H9 (cell line): ENCODE measurements at regions not wholly inside any gene's neighbourhood (a gene's known extent, or its start where the extent isn't known, plus 50 kb on each side); places are given as distances from the start of the nearest gene placed in this dataset.

ENCODE experiments used
- DNase-seq: peaks from one replicate; pipeline ENCODE4 v3.0.0-alpha.2; 2017
- H2AFZ ChIP-seq: one replicate; pipeline ENCODE4 v1.6.1; 2013; ENCODE audit warnings: mild to moderate bottlenecking, low read length, control low read depth, moderate library complexity
- H2AK5ac ChIP-seq: 2 replicates; pipeline ENCODE4 v1.6.1; 2013; ENCODE audit warnings: low read length, control low read depth, mixed read lengths; ENCODE audit not compliant: insufficient read length
- H2BK120ac ChIP-seq: one replicate; pipeline ENCODE4 v1.6.1; 2013; ENCODE audit warnings: low read depth, mild to moderate bottlenecking, low read length, control low read depth, inconsistent platforms; ENCODE audit not compliant: poor library complexity, severe bottlenecking
- H2BK12ac ChIP-seq: 2 replicates; pipeline ENCODE4 v1.6.1; 2013; ENCODE audit warnings: low read length, control low read depth, mixed read lengths, low read depth; ENCODE audit not compliant: insufficient read length
- H2BK15ac ChIP-seq: 2 replicates; pipeline ENCODE4 v1.6.1; 2013; ENCODE audit warnings: low read depth, low read length, control low read depth
- H2BK20ac ChIP-seq: one replicate; pipeline ENCODE4 v1.6.1; 2013; ENCODE audit warnings: low read depth, mild to moderate bottlenecking, low read length, control low read depth, inconsistent platforms; ENCODE audit not compliant: poor library complexity, severe bottlenecking
- H2BK5ac ChIP-seq: 2 replicates; pipeline ENCODE4 v1.6.1; 2013; ENCODE audit warnings: low read length, control low read depth, mixed read lengths; ENCODE audit not compliant: insufficient read length
- H3K14ac ChIP-seq: 2 replicates; pipeline ENCODE4 v1.6.1; 2013; ENCODE audit warnings: low read length, control low read depth; ENCODE audit not compliant: insufficient read depth
- H3K18ac ChIP-seq: 2 replicates; pipeline ENCODE4 v1.6.1; 2013; ENCODE audit warnings: low read depth, mild to moderate bottlenecking, mixed read lengths, low read length, control low read depth; ENCODE audit not compliant: insufficient read length
- H3K23ac ChIP-seq: 2 replicates; pipeline ENCODE4 v1.6.1; 2013; ENCODE audit warnings: low read length, control low read depth, mixed read lengths, low read depth; ENCODE audit not compliant: insufficient read length
- H3K23me2 ChIP-seq: 2 replicates; pipeline ENCODE4 v1.6.1; 2013; ENCODE audit warnings: low read depth, mild to moderate bottlenecking, mixed read lengths, low read length, control low read depth; ENCODE audit not compliant: insufficient read length, poor library complexity, severe bottlenecking
- H3K27ac ChIP-seq: 2 replicates; pipeline ENCODE4 v1.5.1; 2013; ENCODE audit warnings: low read length, control low read depth, mixed read lengths, low read depth; ENCODE audit not compliant: insufficient read length
- H3K27me3 ChIP-seq: 2 replicates; pipeline ENCODE4 v1.6.1; 2013; ENCODE audit warnings: low read length, control low read depth, inconsistent platforms; ENCODE audit not compliant: insufficient read depth
- H3K4ac ChIP-seq: 2 replicates; pipeline ENCODE4 v1.6.1; 2013; ENCODE audit warnings: low read depth, mild to moderate bottlenecking, control low read depth, inconsistent platforms, low read length, moderate library complexity
- H3K4me1 ChIP-seq: 2 replicates; pipeline ENCODE4 v1.6.1; 2013; ENCODE audit warnings: low read length, control low read depth, inconsistent platforms; ENCODE audit not compliant: insufficient read depth
- H3K4me2 ChIP-seq: 2 replicates; pipeline ENCODE4 v1.6.1; 2013; ENCODE audit warnings: low read length, control low read depth, mixed read lengths; ENCODE audit not compliant: insufficient read length, insufficient read depth
- H3K56ac ChIP-seq: 2 replicates; pipeline ENCODE4 v1.6.1; 2013; ENCODE audit warnings: low read depth, mild to moderate bottlenecking, mixed read lengths, low read length, control low read depth; ENCODE audit not compliant: insufficient read length
- H3K79me1 ChIP-seq: 2 replicates; pipeline ENCODE4 v1.6.1; 2013; ENCODE audit warnings: low read depth, mild to moderate bottlenecking, moderate library complexity, low read length, control low read depth, inconsistent platforms; ENCODE audit not compliant: insufficient read depth, poor library complexity, severe bottlenecking
- H3K79me2 ChIP-seq: 2 replicates; pipeline ENCODE4 v1.6.1; 2013; ENCODE audit warnings: low read length, control low read depth, inconsistent platforms; ENCODE audit not compliant: insufficient read depth
- H3K9ac ChIP-seq: 2 replicates; pipeline ENCODE4 v1.6.1; 2013; ENCODE audit warnings: low read length, control low read depth, mixed read lengths; ENCODE audit not compliant: insufficient read length; ENCODE audit errors: extremely low read depth
- H3K9me3 ChIP-seq: one replicate; pipeline ENCODE4 v1.6.1; 2013; ENCODE audit warnings: low read depth, low read length, inconsistent platforms; ENCODE audit not compliant: control insufficient read depth
- H3T11ph ChIP-seq: one replicate; pipeline ENCODE4 v1.6.1; 2013; ENCODE audit warnings: mild to moderate bottlenecking, low read length, control low read depth, inconsistent platforms
- H4K20me1 ChIP-seq: one replicate; pipeline ENCODE4 v1.6.1; 2013; ENCODE audit not compliant: control insufficient read depth, insufficient read length, insufficient read depth
- H4K5ac ChIP-seq: 2 replicates; pipeline ENCODE4 v1.6.1; 2013; ENCODE audit warnings: low read depth, mild to moderate bottlenecking, mixed read lengths, low read length, control low read depth; ENCODE audit not compliant: insufficient read length
- H4K8ac ChIP-seq: replicated peaks from 2 replicates; pipeline ENCODE4 v1.6.1; 2013; ENCODE audit warnings: low read length, control low read depth, mixed read lengths, low read depth; ENCODE audit not compliant: insufficient read length
- H4K91ac ChIP-seq: 2 replicates; pipeline ENCODE4 v1.6.1; 2013; ENCODE audit warnings: low read depth, mild to moderate bottlenecking, moderate library complexity, mixed read lengths, low read length, control low read depth; ENCODE audit not compliant: insufficient read length
- H3K27ac Mint-ChIP-seq, 3 experiments: 2 replicates in 2 of 3; 3 replicates in 1 of 3; pipeline ENCODE4 v1.8.0; 2020 to 2021; ENCODE audit warnings: mixed read lengths in 3 of 3, mild to moderate bottlenecking in 1 of 3, moderate library complexity in 1 of 3
- H3K27me3 Mint-ChIP-seq: 2 replicates; pipeline ENCODE4 v1.8.0; 2021; ENCODE audit warnings: low read depth, mild to moderate bottlenecking, moderate library complexity, mixed read lengths
- H3K36me3 Mint-ChIP-seq, 3 experiments: 2 replicates in 2 of 3; 3 replicates in 1 of 3; pipeline ENCODE4 v1.8.0; 2020 to 2021; ENCODE audit warnings: low read depth in 3 of 3, mixed read lengths in 3 of 3; ENCODE audit not compliant: insufficient read depth in 1 of 3
- H3K4me1 Mint-ChIP-seq, 2 experiments: 2 replicates each; pipeline ENCODE4 v1.8.0; 2020; ENCODE audit warnings: mixed read lengths in 2 of 2
- H3K4me3 Mint-ChIP-seq, 2 experiments: 2 replicates in 1 of 2; 3 replicates in 1 of 2; pipeline ENCODE4 v1.8.0; 2020 to 2021; ENCODE audit warnings: mild to moderate bottlenecking in 2 of 2, mixed read lengths in 2 of 2, moderate library complexity in 1 of 2
- H3K9me3 Mint-ChIP-seq, 2 experiments: 2 replicates in 1 of 2; 3 replicates in 1 of 2; pipeline ENCODE4 v1.8.0; 2020; ENCODE audit warnings: mild to moderate bottlenecking in 2 of 2, mixed read lengths in 2 of 2, moderate library complexity in 1 of 2
- WGBS: extraction: QIAGEN DNeasy Blood & Tissue Kit; methylation state at CpG from one replicate; pipeline ENCODE4 v1.1.7; 2013; ENCODE audit warnings: missing lambda C conversion rate, low lambda C conversion rate, mixed read lengths; ENCODE audit not compliant: insufficient read length; ENCODE audit errors: extremely low coverage; 5-methylcytosine and 5-hydroxymethylcytosine counted together
- TF ChIP-seq, protein P1 (sequence below): fragments of 200-600 bp; sonication (generic); conservative IDR thresholded peaks from 3 replicates; pipeline ENCODE4 v1.8.0; 2021; ENCODE audit warnings: antibody characterized with exemption, mild to moderate bottlenecking

DNA sequence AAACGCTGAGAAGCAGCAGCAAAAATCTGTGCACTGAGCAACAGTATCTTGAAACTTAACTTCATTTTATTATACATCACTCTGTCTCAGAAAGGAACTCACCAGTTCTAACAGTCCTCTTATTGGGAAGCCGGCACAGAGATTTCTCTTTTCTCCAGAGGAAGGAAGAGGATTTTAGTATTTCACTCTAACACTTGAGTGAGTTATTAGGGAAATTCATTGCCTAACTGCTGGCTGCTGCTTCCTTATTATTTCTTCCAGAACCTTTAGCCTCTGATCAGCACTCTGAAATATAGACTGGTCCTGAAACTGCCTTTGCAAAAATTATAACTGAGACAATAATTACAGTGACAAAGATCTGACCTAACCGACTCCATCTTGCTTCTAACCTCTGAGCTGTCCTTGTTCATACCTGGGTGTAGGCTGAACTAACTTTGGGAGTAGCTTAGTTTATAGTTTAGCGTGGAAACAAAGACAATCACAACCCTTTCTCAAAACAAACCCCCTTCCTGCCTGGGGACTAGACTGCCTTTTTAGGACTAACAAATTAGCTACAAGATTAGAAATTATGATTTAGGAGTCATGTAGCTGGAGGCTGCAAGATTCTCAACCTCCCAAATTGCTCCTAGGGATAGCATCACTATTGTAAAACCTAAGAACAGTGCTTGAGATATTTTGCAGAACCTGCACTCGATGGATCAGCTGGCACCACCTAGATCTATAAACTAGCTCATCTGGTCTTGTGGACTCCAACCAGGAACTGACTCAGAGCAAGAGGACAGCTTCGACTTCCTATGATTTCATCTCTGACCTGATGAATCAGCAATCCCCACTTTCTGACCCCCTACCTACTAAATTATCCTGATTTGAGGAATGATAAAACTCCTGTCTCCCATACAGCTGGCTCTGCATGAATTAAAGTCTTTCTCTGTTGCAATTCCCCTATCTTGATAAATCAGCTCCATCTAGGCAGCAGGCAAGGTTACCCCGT is 117.5 kb downstream of the DYRK2 start:
- Histone ChIP-seq H3K4me2 (no peak overlapping the region), H3K23ac (no peak overlapping the region), H3K79me1 (no peaks in the 10 kb centered on the region), H3K9ac (no peak overlapping the region), H2BK20ac (no peak overlapping the region), H4K20me1 (no peaks in the 10 kb centered on the region), H3K9me3 (no peaks in the 10 kb centered on the region), H3K23me2 (no peaks in the 10 kb centered on the region), H2BK12ac (no peak overlapping the region), H3K27ac (no peak overlapping the region), H4K8ac (no peak overlapping the region), H3K18ac (no peak overlapping the region), H4K5ac (no peak overlapping the region), H3K14ac (no peak overlapping the region), H3K56ac (no peak overlapping the region), H2BK5ac (no peak overlapping the region), H2BK120ac (no peak overlapping the region), H3K4ac (no peak overlapping the region), H3T11ph (no peak overlapping the region), H4K91ac (no peak overlapping the region), H2AK5ac (no peak overlapping the region), H2AFZ (no peak overlapping the region), H3K79me2 (no peaks in the 10 kb centered on the region; the same call in 1 of the 2 replicates), H3K27me3 (no peaks in the 10 kb centered on the region), H3K4me1 (peaks cover 2% of the 10 kb centered on the region; the same call in 1 of the 2 replicates), H2BK15ac (no peak overlapping the region)
- peaks cover 6 to 8% of the 10 kb centered on the region in 2 experiments; a peak in 3 of 4 replicates for H3K4me1 Mint-ChIP-seq
- WGBS: no CpG with 5 or more reads among the region's 7 CpGs
- peaks cover 3% of the 10 kb centered on the region; the same call in 1 of the 2 replicates for H3K27me3 Mint-ChIP-seq
- no peak overlapping the region for H3K27ac Mint-ChIP-seq
- TF ChIP-seq, protein P1, sequence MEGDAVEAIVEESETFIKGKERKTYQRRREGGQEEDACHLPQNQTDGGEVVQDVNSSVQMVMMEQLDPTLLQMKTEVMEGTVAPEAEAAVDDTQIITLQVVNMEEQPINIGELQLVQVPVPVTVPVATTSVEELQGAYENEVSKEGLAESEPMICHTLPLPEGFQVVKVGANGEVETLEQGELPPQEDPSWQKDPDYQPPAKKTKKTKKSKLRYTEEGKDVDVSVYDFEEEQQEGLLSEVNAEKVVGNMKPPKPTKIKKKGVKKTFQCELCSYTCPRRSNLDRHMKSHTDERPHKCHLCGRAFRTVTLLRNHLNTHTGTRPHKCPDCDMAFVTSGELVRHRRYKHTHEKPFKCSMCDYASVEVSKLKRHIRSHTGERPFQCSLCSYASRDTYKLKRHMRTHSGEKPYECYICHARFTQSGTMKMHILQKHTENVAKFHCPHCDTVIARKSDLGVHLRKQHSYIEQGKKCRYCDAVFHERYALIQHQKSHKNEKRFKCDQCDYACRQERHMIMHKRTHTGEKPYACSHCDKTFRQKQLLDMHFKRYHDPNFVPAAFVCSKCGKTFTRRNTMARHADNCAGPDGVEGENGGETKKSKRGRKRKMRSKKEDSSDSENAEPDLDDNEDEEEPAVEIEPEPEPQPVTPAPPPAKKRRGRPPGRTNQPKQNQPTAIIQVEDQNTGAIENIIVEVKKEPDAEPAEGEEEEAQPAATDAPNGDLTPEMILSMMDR: no peak
- no peak overlapping the region for H3K4me3 Mint-ChIP-seq
- peaks cover 9 to 10% of the 10 kb centered on the region in 2 experiments for H3K9me3 Mint-ChIP-seq
- DNase-seq: no peak
- H3K36me3 Mint-ChIP-seq: peaks cover 3 to 13% (median 7%) of the 10 kb centered on the region in 3 experiments; a peak in 5 of 7 replicates
